HFFc6 (cell line): ENCODE measurements at regions not wholly inside any gene's neighbourhood (a gene's known extent, or its start where the extent isn't known, plus 50 kb on each side); places are given as distances from the start of the nearest gene placed in this dataset.

Experiments
- DNase-seq: peaks from one replicate; pipeline ENCODE4 v3.0.0-alpha.2; 2018
- H3K27ac Mint-ChIP-seq: 2 replicates; pipeline ENCODE4 v1.8.0; 2020; ENCODE audit warnings: mild to moderate bottlenecking, mixed read lengths
- H3K27me3 Mint-ChIP-seq: 2 replicates; pipeline ENCODE4 v1.8.0; 2021; ENCODE audit warnings: mild to moderate bottlenecking, moderate library complexity, mixed read lengths; ENCODE audit not compliant: insufficient read depth
- H3K36me3 Mint-ChIP-seq: 2 replicates; pipeline ENCODE4 v1.8.0; 2021; ENCODE audit warnings: low read depth, mixed read lengths
- H3K4me1 Mint-ChIP-seq: 2 replicates; pipeline ENCODE4 v1.8.0; 2020; ENCODE audit warnings: low read depth, mixed read lengths
- H3K4me3 Mint-ChIP-seq: 2 replicates; pipeline ENCODE4 v1.8.0; 2020; ENCODE audit warnings: mild to moderate bottlenecking, moderate library complexity, mixed read lengths
- H3K9me3 Mint-ChIP-seq: 2 replicates; pipeline ENCODE4 v1.8.0; 2020; ENCODE audit warnings: mild to moderate bottlenecking, mixed read lengths
- TF ChIP-seq, protein P1 (sequence below): fragments of 200-600 bp; sonication (generic); IDR thresholded peaks from 2 replicates; pipeline ENCODE4 v1.5.0; 2021; ENCODE audit warnings: antibody characterized with exemption, mild to moderate bottlenecking

DNA sequence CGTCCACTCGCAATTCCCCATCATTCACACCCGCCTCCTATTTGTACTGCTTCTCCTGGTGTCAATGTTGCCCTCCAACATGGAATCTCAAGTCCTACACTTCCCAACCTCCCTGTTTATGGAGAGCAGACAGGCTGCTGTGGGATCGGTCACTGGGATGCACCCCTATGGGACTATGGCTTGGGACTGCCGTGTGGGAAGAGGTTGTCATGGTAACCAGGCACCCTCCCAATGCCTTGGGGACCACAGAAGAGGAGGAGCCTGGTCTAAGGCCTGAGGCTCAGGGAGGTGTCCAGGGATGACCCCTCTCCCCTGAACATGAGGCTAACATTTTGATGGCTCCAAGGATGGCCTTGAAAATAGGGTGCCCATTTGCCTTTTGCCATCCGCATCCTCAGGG is 116.6 kb upstream of the CST7 start:
- no peaks in the 10 kb centered on the region for H3K9me3 Mint-ChIP-seq
- no peak for DNase-seq

DNA sequence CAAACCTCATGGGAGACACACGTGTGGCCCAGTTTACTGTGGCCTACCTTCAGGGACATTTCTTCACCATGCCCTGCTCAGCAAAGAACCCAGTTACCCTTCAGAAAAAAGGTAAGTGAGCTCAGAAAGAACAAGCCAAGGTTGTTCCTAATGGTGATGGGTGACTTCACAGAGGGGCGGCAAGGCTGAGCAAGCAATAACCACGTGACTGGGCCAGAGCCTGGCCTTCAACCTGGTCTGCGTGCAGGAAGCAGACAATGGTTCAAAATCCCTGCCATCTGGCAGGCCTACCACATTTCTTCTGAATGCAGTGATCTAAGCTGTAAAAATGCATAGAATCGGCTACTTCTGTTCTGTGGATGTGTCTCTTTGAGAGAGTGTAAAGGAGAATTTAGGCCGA is 115.5 kb upstream of the CST7 start:
- H3K9me3 Mint-ChIP-seq, result no peaks in the 10 kb centered on the region
- H3K36me3 Mint-ChIP-seq, result no peaks in the 10 kb centered on the region
- H3K4me3 Mint-ChIP-seq, result no peak overlapping the region
- H3K4me1 Mint-ChIP-seq, result peaks cover 34% of the 10 kb centered on the region
- H3K27me3 Mint-ChIP-seq, result peaks cover 13% of the 10 kb centered on the region
- no peak overlapping the region for H3K27ac Mint-ChIP-seq
- TF ChIP-seq, protein P1, sequence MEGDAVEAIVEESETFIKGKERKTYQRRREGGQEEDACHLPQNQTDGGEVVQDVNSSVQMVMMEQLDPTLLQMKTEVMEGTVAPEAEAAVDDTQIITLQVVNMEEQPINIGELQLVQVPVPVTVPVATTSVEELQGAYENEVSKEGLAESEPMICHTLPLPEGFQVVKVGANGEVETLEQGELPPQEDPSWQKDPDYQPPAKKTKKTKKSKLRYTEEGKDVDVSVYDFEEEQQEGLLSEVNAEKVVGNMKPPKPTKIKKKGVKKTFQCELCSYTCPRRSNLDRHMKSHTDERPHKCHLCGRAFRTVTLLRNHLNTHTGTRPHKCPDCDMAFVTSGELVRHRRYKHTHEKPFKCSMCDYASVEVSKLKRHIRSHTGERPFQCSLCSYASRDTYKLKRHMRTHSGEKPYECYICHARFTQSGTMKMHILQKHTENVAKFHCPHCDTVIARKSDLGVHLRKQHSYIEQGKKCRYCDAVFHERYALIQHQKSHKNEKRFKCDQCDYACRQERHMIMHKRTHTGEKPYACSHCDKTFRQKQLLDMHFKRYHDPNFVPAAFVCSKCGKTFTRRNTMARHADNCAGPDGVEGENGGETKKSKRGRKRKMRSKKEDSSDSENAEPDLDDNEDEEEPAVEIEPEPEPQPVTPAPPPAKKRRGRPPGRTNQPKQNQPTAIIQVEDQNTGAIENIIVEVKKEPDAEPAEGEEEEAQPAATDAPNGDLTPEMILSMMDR, result no peak
- no peak for DNase-seq

More for the DNA sequence above, 116.6 kb upstream of the CST7 start:
- Mint-ChIP-seq H3K4me3 (no peak overlapping the region), H3K27ac (no peak overlapping the region), H3K36me3 (no peaks in the 10 kb centered on the region), H3K27me3 (peaks cover 19% of the 10 kb centered on the region), H3K4me1 (peaks cover 26% of the 10 kb centered on the region)
- TF ChIP-seq, protein P1, result no peak

DNA sequence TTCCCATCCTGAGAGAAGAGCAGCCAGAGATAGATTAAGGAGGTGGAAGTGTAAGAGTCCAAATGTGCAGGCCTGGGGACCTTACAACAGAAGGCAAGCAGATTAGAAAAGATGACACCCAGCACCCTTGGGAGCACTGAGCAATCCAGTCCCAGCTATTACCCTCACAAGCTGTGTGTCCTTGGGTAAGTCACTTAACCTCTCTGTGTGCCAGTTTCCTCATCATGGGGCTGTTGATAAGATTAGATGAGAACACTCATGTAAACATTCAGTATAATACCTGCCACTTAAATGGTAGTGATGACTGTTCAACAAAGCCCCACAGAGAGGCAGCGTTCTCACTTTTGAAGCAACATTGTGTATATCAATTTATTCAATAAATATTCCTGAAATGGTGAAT is 114.8 kb upstream of the CST7 start:
- no peak overlapping the region for H3K27ac Mint-ChIP-seq

DNA sequence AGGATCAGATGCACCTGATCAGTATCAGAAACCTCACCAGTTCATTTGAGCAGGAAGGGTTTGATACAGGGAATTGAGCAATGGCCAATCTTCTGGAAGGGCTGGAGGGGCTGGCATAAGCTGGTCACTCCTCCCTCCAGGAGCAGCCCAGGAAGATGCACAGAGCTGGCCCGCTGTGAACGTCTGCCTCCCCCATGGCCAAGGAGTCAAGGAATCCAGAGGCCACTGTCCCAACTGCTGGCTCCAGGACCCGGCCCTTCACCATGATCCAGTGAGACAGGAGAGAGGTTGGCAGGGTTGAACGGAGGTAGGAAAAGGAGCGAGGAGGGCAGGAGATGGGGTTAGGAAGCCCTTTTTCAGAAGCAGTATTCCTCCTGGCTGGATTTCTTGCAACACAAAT is 113.9 kb upstream of the CST7 start:
- Mint-ChIP-seq H3K36me3 (no peaks in the 10 kb centered on the region), H3K4me3 (no peak overlapping the region), H3K27me3 (peaks cover 5% of the 10 kb centered on the region; the same call in 1 of the 2 replicates), H3K27ac (no peak overlapping the region), H3K9me3 (no peaks in the 10 kb centered on the region), H3K4me1 (peaks cover 40% of the 10 kb centered on the region)
- DNase-seq, result no peak
- TF ChIP-seq, protein P1, result no peak

More for the DNA sequence above, 114.8 kb upstream of the CST7 start:
- no peaks in the 10 kb centered on the region for H3K9me3 Mint-ChIP-seq
- no peaks in the 10 kb centered on the region for H3K36me3 Mint-ChIP-seq
- TF ChIP-seq, protein P1, result 0 out of 2 replicates have a peak, but pooled peaks have one; percentile 17
- peaks cover 8% of the 10 kb centered on the region for H3K27me3 Mint-ChIP-seq
- peaks cover 39% of the 10 kb centered on the region for H3K4me1 Mint-ChIP-seq
- H3K4me3 Mint-ChIP-seq, result no peak overlapping the region
- no peak for DNase-seq

DNA sequence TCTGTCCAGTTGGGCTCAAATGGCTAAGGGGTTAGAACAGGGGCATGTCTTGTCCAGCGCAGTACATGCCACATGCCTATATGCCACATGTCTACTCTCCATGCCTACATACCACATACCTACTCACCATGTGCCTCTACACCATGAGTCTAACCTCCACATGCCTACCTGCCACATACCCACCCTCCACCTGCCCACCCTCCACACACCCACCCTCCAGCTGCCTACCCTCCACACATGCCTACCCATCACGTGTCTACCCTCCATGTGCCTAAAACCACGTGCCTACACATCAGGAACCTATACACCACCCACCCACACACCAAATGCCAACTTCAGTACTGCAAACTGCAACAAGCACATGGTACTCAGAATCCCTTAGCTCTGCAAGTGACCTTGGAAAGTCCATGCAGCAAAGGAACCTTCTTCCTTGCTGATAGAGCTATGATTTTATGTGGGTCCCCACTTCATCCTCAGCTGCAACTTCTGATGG is 113.0 kb upstream of the CST7 start:
- no peak overlapping the region for H3K4me3 Mint-ChIP-seq
- no peaks in the 10 kb centered on the region for H3K36me3 Mint-ChIP-seq
- peaks cover 47% of the 10 kb centered on the region for H3K4me1 Mint-ChIP-seq
- H3K27ac Mint-ChIP-seq, result no peak overlapping the region
- H3K9me3 Mint-ChIP-seq, result no peaks in the 10 kb centered on the region
- TF ChIP-seq, protein P1, result no peak
- peaks cover 3% of the 10 kb centered on the region; the same call in 1 of the 2 replicates for H3K27me3 Mint-ChIP-seq
- no peak for DNase-seq
